HG02981 (cell line): ENCODE measurements at regions not wholly inside any gene's neighbourhood (a gene's known extent, or its start where the extent isn't known, plus 50 kb on each side); places are given as distances from the start of the nearest gene placed in this dataset.

Experiments used
- ATAC-seq: cut with Tn5 transposase; IDR thresholded peaks from one replicate; pipeline ENCODE4 v1.9.1; 2021; ENCODE audit warnings: mild to moderate bottlenecking, moderate library complexity; ENCODE audit not compliant: unreplicated experiment

- ATAC-seq, result no peak
Observed at GRCh38 chr12:24608637-24609285, 340.1 kb downstream of the BCAT1 start.

GRCh38 chr12:24608108-24608507, 340.8 kb downstream of the BCAT1 start:
- ATAC-seq, result no peak

- no peak for ATAC-seq
Observed at GRCh38 chr12:24605916-24606315, 343.0 kb downstream of the BCAT1 start.

- ATAC-seq, result no peak
Observed at GRCh38 chr12:24605466-24605865, 343.4 kb downstream of the BCAT1 start.

- ATAC-seq, result no peak
Observed at GRCh38 chr12:24603371-24603770, 345.5 kb downstream of the BCAT1 start.

GRCh38 chr12:24600996-24601395, 347.9 kb downstream of the BCAT1 start:
- ATAC-seq, result peak; percentile 55

- ATAC-seq, result no peak
Observed at GRCh38 chr12:24600551-24600950, 348.4 kb downstream of the BCAT1 start.

GRCh38 chr12:24599736-24600135, 349.2 kb downstream of the BCAT1 start:
- ATAC-seq, result no peak

- ATAC-seq, result no peak
Observed at GRCh38 chr12:24597580-24597979, 351.3 kb downstream of the BCAT1 start.

GRCh38 chr12:24596768-24597388, 352.0 kb downstream of the BCAT1 start:
- ATAC-seq, result no peak

- no peak for ATAC-seq
Observed at GRCh38 chr12:24595652-24596235, 353.2 kb downstream of the BCAT1 start.

- no peak for ATAC-seq
Observed at GRCh38 chr12:24591715-24592440, 357.0 kb downstream of the BCAT1 start.

- no peak for ATAC-seq
Observed at GRCh38 chr12:24591079-24591626, 357.7 kb downstream of the BCAT1 start.

- no peak for ATAC-seq
Observed at GRCh38 chr12:24586293-24586692, 362.6 kb downstream of the BCAT1 start.

- ATAC-seq, result no peak
Observed at GRCh38 chr12:24584032-24584675, 364.7 kb downstream of the BCAT1 start.

- no peak for ATAC-seq
Observed at GRCh38 chr12:24582954-24583601, 365.8 kb downstream of the BCAT1 start.

- no peak for ATAC-seq
Observed at GRCh38 chr12:24574538-24574937, 374.4 kb downstream of the BCAT1 start.

GRCh38 chr12:24573621-24574020, 375.3 kb downstream of the BCAT1 start:
- no peak for ATAC-seq

GRCh38 chr12:24565300-24565699, 383.6 kb downstream of the BCAT1 start:
- no peak for ATAC-seq

- ATAC-seq, result no peak
Observed at GRCh38 chr12:24562771-24563431, 386.0 kb downstream of the BCAT1 start.
